ENCODE measurements at regions not wholly inside any gene's neighbourhood (a gene's known extent, or its start where the extent isn't known, plus 50 kb on each side); places are given as distances from the start of the nearest gene placed in this dataset.
"Not testable (repeated sequence)": the region's sequence is repeated elsewhere in the genome, so short reads cannot be mapped to it uniquely, and the experiment has no call there.

GRCh38 chr16:87196661-87197060, 120.5 kb downstream of the C16orf95 start:
- DNase-seq: no peak

- DNase-seq: no peak
Observed at GRCh38 chr16:87198328-87198832, 118.8 kb downstream of the C16orf95 start.

DNA sequence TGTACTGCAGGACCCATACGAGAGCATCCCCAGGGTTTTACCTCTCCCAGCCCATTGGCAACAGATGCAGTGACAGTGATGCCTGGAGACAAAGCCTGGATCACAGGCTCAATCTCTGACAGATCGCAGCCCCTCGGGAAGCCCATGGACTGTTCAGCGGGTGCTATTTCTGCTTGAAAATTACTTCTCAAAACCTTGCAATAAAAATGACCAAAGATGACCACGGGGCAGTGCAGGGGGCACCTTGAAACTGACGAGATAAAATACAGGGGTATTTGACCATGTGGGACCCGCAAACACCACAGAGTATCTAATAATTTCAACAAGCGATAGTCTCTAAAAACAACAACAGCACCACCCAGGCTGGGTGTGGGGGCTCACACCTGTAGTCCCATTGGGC, 118.3 kb downstream of the C16orf95 start:
- DNase-seq: no peak

DNA sequence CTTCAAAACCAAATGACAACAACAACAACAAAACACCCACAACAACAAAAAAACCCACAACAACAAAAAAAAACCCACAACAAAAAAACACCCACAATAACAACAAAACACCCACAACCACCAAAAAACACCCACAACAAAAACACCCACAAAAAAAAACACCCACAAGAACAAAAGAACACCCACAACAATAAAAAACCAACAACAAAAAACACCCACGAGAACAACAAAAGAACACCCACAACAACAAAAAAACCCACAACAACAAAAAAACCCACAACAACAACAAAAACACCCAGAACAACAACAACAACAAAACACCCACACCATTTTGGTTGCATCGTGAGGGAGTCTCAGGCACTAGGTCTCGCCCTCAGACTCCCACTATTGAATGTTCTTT, 117.8 kb downstream of the C16orf95 start:
- DNase-seq: peak in 1 of 5 experiments; percentile 26

- no peak for DNase-seq
Observed at GRCh38 chr16:87199901-87200300, 117.3 kb downstream of the C16orf95 start.

GRCh38 chr16:87200637-87201036, 116.6 kb downstream of the C16orf95 start:
- no peak for DNase-seq

DNA sequence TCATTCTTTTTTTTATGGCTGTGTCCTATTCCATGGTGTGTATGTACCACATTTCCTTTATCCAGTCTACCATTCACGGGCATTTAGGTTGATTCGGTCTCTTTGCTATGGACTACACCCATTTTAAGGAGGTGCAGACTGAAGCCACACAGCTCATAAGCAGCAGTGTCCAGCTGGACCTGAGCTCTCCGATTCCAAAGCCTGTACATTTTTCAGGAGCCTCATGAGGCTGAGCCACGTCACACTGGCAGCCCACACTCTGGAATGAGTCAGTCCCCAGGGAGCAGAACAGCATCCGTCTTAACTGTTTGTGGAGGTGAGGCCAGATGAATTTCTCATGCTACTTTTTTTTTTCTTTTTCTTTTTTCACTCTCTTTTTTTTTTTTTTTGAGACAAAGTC, 116.1 kb downstream of the C16orf95 start:
- DNase-seq: no peak

DNA sequence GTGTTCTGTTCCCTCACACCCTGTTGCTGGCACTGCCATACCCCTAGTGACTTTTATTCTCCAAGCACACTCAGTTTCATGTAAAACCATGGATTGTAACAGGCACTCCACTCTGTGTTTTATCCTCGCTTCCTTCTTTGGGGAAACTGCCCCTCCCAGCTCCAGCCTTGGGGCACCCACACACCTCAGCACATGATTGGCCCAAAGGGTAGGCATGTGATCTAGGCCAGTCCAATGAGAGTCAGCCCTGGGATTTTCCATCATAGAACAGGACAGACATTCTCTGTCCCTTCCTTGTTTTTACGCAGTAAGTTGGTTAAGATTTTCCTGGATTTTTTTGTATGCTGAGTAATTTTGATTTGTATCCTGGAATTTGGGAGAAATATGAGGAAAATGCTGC, 115.4 kb downstream of the C16orf95 start:
- DNase-seq: no peak

GRCh38 chr16:87202346-87202745, 114.8 kb downstream of the C16orf95 start:
- DNase-seq: no peak

DNA sequence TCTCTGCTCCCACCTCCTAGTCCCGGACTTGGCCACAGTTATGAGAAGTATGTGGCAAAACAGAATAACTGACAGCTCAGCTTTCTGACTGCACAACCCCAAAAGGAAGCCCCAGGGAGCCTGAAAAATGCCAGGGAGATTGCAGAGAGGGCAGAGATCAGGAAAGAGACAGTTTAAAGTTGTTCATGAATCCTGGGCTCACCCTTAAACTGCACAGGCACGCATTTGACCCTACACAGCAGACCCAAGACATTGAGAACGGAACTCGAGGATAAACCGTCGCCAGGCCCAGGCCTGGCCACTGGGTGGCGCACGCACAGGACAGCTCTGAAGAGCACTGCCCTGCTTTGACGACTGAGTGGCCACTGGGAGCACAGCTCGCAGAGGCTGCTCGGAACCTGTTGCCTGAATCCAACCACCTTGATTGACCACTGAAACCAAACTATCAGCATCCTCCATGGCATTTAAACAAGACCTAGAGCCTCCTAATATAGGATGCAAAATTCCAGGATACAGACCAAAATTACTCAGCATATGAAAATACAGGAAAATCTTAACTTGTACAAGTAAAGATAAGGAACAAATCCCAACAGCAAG, 114.0 kb downstream of the C16orf95 start:
- peak in 2 of 5 experiments; percentile 5 to 76 for DNase-seq

- no peak for DNase-seq
Observed at GRCh38 chr16:87206646-87207451, 110.3 kb downstream of the C16orf95 start.

DNA sequence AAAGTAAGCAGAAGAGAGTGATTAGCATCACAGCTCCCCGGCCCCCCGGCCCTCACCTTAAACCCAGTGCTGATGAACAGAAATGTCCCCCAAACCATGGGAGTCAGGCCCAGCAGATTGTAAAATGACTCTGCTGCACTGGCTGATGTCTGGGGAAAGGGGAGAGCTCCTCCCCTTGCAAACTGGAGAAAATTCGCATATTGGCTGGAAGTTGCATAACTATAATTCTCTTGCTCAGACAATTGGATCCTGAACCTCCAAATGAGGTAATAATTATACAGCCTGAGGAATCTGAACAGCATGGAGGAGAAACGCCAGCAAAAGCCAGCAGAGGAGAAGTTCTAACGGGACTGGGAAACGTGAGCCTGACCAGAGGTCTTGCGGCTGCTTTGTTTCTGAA, 109.7 kb downstream of the C16orf95 start:
- DNase-seq: no peak

DNA sequence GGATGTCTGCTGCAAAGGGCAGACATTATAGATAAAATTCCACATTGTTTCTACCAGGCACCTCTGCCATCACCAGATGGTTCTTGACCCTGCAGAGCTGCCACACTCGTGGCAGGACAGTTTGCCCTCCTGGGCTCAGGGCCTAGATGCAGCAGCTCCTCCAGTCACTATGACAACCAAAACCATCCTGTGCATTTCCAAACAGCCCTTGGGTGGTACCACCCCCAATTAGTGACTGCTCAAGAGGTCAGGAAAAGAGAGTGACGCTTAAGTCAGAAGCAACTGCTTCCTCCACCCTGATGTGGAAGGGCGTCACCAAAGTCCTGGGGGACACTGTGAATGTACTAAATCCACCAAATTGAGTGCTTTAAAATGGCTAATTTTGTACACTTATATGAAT, 109.2 kb downstream of the C16orf95 start:
- no peak for DNase-seq

DNA sequence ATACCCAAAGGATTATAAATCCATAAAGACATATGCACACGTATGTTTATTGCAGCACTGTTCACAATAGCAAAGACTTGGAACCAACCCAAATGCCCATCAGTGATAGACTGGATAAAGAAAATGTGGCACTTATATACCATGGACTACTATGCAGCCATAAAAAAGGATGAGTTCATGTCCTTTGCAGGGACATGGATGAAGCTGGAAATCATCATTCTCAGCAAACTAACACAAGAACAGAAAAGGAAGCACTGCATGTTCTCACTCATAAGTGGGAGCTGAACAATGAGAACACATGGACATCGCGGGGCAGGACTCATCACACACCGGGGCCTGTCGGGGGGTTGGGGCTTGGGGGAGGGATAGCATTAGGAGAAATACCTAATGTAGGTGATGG, 108.2 kb downstream of the C16orf95 start:
- not testable (repeated sequence) for DNase-seq

DNA sequence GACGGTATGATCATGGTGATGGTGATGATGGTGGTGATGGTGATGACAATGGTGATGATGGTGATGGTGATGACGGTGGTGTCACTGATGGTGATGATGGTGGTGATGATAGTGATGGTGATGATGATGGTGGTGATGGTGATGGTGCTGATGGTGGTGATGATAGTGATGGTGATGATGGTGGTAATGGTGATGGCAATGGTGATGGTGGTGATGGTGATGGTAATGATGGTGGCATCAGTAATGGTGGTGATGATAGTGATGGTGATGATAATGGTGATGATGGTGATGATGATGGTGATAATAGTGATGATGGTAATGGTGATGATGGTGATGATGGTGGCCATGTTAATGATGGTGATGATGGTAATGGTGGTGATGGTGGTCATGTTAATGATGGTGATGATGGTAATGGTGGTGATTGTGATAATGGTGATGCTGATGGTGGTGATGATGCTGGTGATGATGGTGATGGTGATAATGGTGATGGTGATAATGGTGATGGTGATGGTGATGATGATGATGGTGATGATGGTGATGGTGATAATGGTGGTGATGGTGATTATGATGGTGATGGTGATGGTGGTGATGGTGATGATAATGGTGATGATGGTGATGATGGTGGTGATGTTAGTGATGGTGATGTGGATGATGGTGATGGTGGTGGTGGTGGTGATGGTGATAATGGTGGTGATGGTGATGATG, 107.2 kb downstream of the C16orf95 start:
- peak in 1 of 5 experiments; percentile 27 for DNase-seq

DNA sequence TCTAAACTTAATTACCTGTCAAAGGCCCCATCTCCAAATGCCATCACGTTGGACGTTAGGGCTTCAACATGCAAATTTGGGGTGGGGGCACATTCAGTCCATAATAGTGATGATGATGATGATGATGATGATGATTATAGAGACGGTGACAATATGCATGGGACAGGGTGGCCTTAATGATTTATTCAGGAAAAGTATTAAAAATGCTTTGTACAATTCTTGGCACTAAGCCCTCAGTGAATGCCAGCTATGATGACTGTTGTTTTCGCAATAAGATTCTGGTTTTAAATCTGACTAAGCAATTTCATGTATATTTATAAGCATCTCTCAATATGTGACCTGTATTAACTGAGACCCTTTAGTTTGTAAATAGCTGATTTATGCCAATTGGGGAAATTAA, 106.3 kb downstream of the C16orf95 start:
- no peak for DNase-seq

DNA sequence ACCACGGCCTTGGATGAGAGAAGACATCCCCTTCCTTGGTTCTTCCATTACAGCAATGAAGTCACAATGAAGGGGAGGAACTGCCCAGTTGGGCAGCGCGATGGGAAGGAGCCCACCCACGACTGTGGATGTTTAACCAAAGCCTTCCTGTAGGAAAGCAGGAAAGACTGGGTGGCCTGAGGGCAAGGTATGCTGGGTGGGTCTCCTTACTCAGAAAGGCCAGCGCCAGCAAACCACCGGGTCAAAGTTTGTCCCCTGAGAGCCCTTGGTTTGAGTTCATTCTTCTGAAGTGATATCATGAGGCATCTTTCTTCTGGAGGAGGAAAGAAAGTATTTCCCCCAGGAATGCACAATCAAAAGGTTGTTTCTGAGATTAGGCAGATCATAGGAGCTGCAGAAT, 105.2 kb downstream of the C16orf95 start:
- no peak for DNase-seq

DNA sequence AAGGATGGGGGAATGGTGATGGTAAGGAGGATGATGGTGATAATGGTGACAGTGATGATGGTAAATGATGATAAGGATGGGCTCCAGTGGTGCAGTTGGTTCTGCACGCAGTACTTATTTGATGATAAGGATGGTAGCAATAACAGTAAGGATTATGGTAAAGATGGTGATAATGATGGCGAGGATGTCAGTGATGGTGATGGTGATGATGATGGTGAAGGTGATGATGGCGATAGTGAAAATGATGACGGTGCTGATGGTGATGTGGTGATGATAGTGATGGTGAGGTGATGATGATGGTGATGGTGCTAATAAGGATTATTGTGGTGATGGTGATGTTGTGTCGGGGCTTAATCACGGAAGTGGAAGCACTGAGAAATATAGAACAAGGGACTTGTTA, 103.7 kb downstream of the C16orf95 start:
- no peak for DNase-seq

DNA sequence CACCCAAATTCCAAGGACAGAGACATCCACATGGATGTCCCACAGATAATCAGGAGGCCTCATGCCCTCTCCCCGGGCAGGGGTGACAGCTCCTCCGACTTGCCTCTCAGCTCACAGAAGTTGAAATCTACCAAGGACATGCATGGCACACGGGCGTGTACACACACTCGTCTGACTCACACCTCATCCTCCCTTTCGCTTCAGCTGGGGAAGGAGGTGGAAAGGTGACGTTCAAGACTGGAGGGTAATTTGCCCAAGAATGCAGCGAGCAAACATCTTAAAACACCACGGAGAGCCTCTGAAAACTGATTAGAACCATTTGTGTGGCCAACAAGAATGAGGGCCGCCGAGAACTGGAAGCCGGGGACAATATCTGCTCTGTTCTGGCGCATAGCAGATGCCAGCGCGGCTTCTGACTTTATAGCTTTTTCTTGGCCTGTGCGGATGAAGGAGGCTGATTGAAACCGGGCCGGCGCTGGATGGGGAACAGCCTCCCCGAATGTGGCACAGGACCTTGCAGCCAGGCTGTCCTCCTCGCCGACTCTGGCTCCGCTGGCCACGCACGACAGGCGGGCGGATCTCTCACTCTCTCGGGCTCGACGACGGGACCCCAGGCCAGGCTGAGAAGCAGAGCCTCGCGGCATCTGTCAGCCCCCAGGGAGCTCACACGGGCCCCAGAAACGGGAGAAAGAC, 100.9 kb downstream of the C16orf95 start:
- no peak for DNase-seq

- no peak for DNase-seq
Observed at GRCh38 chr16:87216841-87217275, 100.3 kb downstream of the C16orf95 start.

GRCh38 chr16:87217802-87218201, 99.4 kb downstream of the C16orf95 start:
- not testable (repeated sequence) for DNase-seq

DNA sequence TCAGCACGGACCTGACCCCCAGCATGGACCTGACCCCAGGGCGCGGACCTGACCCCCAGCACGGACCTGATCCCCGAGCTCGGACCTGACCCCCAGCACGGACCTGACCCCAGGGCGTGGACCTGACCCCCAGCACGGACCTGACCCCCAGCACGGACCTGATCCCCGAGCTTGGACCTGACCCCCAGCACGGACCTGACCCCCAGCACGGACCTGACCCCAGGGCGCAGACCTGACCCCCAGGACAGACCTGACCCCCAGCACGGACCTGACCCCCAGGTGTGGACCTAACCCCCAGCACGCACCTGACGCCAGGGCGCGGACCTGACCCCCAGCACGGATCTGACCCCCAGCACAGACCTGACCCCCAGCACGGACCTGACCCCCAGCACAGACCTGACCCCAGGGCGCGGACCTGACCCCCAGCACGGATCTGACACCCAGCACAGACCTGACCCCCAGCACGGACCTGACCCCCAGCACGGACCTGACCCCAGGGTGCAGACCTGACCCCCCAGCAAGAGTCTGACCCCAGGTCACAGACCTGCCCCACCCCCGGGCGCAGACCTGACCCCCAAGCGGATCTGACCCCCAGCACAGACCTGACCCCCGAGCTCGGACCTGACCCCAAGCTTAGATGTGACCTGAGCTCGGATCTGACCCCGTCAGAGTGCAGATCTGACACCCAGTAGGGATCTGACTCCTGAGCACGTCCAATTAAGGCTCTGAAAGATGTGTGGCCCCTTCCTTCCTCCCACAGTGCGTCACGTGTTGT, 98.7 kb downstream of the C16orf95 start:
- no peak for DNase-seq
